MM.1S (cell line): ENCODE measurements at regions not wholly inside any gene's neighbourhood (a gene's known extent, or its start where the extent isn't known, plus 50 kb on each side); places are given as distances from the start of the nearest gene placed in this dataset.

Experiments used
- DNase-seq: peaks from one replicate; pipeline ENCODE4 v3.0.0-alpha.2; 2015
- H2AFZ ChIP-seq: fragments of 300-600 bp; sonication (generic); 2 replicates; pipeline ENCODE4 v1.6.0; 2016; ENCODE audit warnings: antibody characterized with exemption, low read length
- H3F3A ChIP-seq: fragments of 300-600 bp; sonication (generic); 2 replicates; pipeline ENCODE4 v1.6.1; 2016; ENCODE audit warnings: mild to moderate bottlenecking, antibody characterized with exemption, low read length, moderate library complexity, mixed read lengths; ENCODE audit not compliant: insufficient read depth
- H3K27ac ChIP-seq: fragments of 300-600 bp; sonication (generic); 2 replicates; pipeline ENCODE4 v1.5.1; 2016; ENCODE audit warnings: mild to moderate bottlenecking, low read length
- H3K27me3 ChIP-seq: fragments of 300-600 bp; sonication (generic); replicated peaks from 2 replicates; pipeline ENCODE4 v1.6.0; 2016; ENCODE audit warnings: low read length; ENCODE audit not compliant: insufficient read depth
- H3K36me3 ChIP-seq: fragments of 300-600 bp; sonication (generic); replicated peaks from 2 replicates; pipeline ENCODE4 v1.6.1; 2016; ENCODE audit warnings: mild to moderate bottlenecking, low read length, mixed read lengths; ENCODE audit not compliant: insufficient read depth
- H3K4me1 ChIP-seq: fragments of 300-600 bp; sonication (generic); 2 replicates; pipeline ENCODE4 v1.6.1; 2016; ENCODE audit warnings: low read length, mixed read lengths
- H3K4me2 ChIP-seq: fragments of 300-600 bp; sonication (generic); 2 replicates; pipeline ENCODE4 v1.6.0; 2016; ENCODE audit warnings: low read depth, low read length
- H3K4me3 ChIP-seq: fragments of 300-600 bp; sonication (generic); 2 replicates; pipeline ENCODE4 v1.5.1; 2016; ENCODE audit warnings: low read length, mixed read lengths
- H3K79me2 ChIP-seq: fragments of 300-600 bp; sonication (generic); 2 replicates; pipeline ENCODE4 v1.6.1; 2016; ENCODE audit warnings: mixed run types, low read length, mixed read lengths
- H3K9ac ChIP-seq: fragments of 300-600 bp; sonication (generic); 2 replicates; pipeline ENCODE4 v1.6.1; 2016; ENCODE audit warnings: low read length, mixed read lengths
- H3K9me2 ChIP-seq: fragments of 300-600 bp; sonication (generic); replicated peaks from 2 replicates; pipeline ENCODE4 v1.6.1; 2016; ENCODE audit warnings: mild to moderate bottlenecking, low read length, mixed read lengths; ENCODE audit not compliant: insufficient read depth
- H3K9me3 ChIP-seq: fragments of 300-600 bp; sonication (generic); replicated peaks from 2 replicates; pipeline ENCODE4 v1.6.1; 2016; ENCODE audit warnings: mild to moderate bottlenecking, low read length, mixed read lengths; ENCODE audit not compliant: insufficient read depth
- H4K20me1 ChIP-seq: fragments of 300-600 bp; sonication (generic); 2 replicates; pipeline ENCODE4 v1.6.1; 2016; ENCODE audit warnings: mild to moderate bottlenecking, low read length, moderate library complexity, mixed read lengths; ENCODE audit not compliant: insufficient read depth
- EZH2 ChIP-seq: fragments of 300-600 bp; sonication (generic); optimal IDR thresholded peaks from 2 replicates; pipeline ENCODE3; 2017; ENCODE audit warnings: low read depth, mild to moderate bottlenecking, antibody characterized with exemption, low read length, mixed read lengths
- EZH2phosphoT487 ChIP-seq: fragments of 300-600 bp; sonication (generic); IDR thresholded peaks from 2 replicates; pipeline ENCODE4 v1.6.1; 2018; ENCODE audit warnings: antibody characterized with exemption, low read length
- TF ChIP-seq, protein P1 (sequence below): fragments of 300-600 bp; sonication (generic); IDR thresholded peaks from 2 replicates; pipeline ENCODE4 v1.5.1; 2016; ENCODE audit warnings: antibody characterized with exemption, low read length, mixed read lengths

DNA sequence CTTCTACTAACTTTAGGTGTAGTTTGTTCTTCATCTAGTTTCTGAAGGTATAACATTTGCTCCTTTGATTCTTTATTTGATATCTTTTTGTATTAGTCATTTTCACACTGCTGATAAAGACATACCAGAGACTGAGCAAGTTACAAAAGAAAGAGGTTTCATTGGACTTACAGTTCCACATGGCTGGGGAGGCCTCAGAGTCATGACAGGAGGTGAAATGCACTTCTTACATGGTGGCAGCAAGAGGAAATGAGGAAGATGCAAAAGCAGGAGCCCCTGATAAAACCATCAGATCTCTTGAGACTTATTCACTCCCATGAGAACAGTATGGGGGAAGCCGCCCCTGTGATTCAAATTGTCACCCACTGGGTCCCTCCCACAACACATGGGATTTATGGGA lies 544.4 kb upstream of the DSEL start:
- H3K79me2 ChIP-seq: no peaks in the 10 kb centered on the region
- H2AFZ ChIP-seq: no peak overlapping the region
- no peaks in the 10 kb centered on the region for H3F3A ChIP-seq
- TF ChIP-seq EZH2: no peak
- TF ChIP-seq EZH2phosphoT487: no peak
- TF ChIP-seq, protein P1, sequence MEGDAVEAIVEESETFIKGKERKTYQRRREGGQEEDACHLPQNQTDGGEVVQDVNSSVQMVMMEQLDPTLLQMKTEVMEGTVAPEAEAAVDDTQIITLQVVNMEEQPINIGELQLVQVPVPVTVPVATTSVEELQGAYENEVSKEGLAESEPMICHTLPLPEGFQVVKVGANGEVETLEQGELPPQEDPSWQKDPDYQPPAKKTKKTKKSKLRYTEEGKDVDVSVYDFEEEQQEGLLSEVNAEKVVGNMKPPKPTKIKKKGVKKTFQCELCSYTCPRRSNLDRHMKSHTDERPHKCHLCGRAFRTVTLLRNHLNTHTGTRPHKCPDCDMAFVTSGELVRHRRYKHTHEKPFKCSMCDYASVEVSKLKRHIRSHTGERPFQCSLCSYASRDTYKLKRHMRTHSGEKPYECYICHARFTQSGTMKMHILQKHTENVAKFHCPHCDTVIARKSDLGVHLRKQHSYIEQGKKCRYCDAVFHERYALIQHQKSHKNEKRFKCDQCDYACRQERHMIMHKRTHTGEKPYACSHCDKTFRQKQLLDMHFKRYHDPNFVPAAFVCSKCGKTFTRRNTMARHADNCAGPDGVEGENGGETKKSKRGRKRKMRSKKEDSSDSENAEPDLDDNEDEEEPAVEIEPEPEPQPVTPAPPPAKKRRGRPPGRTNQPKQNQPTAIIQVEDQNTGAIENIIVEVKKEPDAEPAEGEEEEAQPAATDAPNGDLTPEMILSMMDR: no peak
- no peaks in the 10 kb centered on the region; the same call in 1 of the 2 replicates for H3K9me3 ChIP-seq
- H3K4me2 ChIP-seq: no peak overlapping the region
- no peak overlapping the region for H3K27ac ChIP-seq
- no peak for DNase-seq
- H3K9me2 ChIP-seq: no peaks in the 10 kb centered on the region
- no peaks in the 10 kb centered on the region for H3K27me3 ChIP-seq
- no peaks in the 10 kb centered on the region for H3K4me1 ChIP-seq
- no peaks in the 10 kb centered on the region for H4K20me1 ChIP-seq
- H3K4me3 ChIP-seq: no peak overlapping the region
- no peak overlapping the region for H3K9ac ChIP-seq
- no peaks in the 10 kb centered on the region for H3K36me3 ChIP-seq

DNA sequence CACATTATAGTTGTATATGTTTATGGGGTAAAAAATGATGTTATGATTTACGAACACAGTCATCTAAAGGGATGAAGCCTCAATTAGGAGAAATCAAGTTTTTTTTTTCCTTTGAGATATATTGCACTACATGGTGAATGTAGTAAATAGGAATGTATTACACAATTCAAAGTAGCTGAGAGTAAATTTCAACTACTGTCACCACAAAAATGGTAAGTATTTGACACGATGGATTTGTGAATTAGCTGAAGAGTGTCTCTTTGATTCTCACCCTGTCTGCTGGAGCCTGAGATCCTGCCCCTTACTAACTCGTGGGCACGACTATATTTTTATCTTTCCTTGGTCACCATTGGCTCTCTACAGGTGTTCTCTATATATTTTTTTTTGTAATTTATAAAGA lies 540.4 kb upstream of the DSEL start:
- Histone ChIP-seq H3K9ac (no peak overlapping the region), H3K4me1 (no peaks in the 10 kb centered on the region), H3K27ac (no peak overlapping the region), H3K9me3 (no peaks in the 10 kb centered on the region), H4K20me1 (no peaks in the 10 kb centered on the region), H3K27me3 (no peaks in the 10 kb centered on the region), H3K36me3 (no peaks in the 10 kb centered on the region), H3K79me2 (no peaks in the 10 kb centered on the region), H2AFZ (no peak overlapping the region), H3K4me2 (no peak overlapping the region), H3K9me2 (no peaks in the 10 kb centered on the region), H3F3A (no peaks in the 10 kb centered on the region), H3K4me3 (no peak overlapping the region)
- TF ChIP-seq EZH2phosphoT487: no peak
- no peak for TF ChIP-seq EZH2
- TF ChIP-seq, protein P1: no peak
- no peak for DNase-seq

DNA sequence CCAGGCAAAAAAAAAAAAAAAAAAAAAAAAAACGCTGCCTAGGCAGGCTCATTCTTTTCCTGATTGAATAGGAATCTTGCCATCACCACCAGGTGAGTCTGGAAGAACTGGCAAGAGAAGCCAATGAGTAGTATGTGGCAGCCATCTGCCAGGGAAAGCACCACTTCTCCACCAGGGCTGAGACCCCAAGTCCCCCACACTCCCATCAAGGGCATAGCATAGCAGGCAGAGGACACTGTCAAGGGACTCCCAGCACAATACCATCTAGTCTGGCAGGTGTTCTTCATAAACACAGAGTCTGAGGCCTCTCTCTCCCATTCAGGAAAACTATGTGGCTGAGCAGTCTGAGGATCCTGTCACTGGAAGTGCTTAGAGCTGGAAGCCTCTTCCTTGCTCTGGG lies 538.1 kb upstream of the DSEL start:
- no peak overlapping the region for H2AFZ ChIP-seq
- H3K27ac ChIP-seq: no peak overlapping the region
- H3K4me3 ChIP-seq: no peak overlapping the region
- no peaks in the 10 kb centered on the region for H3K36me3 ChIP-seq
- no peak overlapping the region for H3K4me2 ChIP-seq
- no peaks in the 10 kb centered on the region for H4K20me1 ChIP-seq
- H3K4me1 ChIP-seq: no peaks in the 10 kb centered on the region
- no peaks in the 10 kb centered on the region for H3F3A ChIP-seq
- no peaks in the 10 kb centered on the region for H3K9me2 ChIP-seq
- TF ChIP-seq, protein P1: no peak
- TF ChIP-seq EZH2phosphoT487: no peak
- TF ChIP-seq EZH2: no peak
- H3K9ac ChIP-seq: no peak overlapping the region
- no peaks in the 10 kb centered on the region for H3K27me3 ChIP-seq
- no peaks in the 10 kb centered on the region for H3K9me3 ChIP-seq
- no peak for DNase-seq
- no peaks in the 10 kb centered on the region for H3K79me2 ChIP-seq

DNA sequence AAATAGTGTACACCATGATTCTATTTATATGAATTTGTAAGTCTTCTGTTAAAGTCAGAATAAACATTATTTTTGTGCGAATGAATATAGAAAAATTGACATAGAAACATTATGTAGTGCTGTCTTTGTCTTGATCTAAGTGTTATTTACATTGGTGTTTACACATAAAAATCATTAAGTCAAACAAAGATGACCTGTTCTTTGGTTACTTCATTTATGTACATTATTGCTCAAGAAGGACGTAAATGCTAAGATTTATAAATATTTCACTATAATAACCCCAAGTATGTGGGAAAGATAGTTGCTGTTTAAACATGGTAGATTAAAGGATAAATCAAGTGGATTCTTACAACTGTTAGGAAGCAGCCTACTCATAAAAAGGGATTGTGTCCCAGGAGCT lies 536.8 kb upstream of the DSEL start:
- Histone ChIP-seq H2AFZ (no peak overlapping the region), H3F3A (no peaks in the 10 kb centered on the region), H3K4me2 (no peak overlapping the region), H3K79me2 (no peaks in the 10 kb centered on the region), H3K36me3 (no peaks in the 10 kb centered on the region), H3K27me3 (no peaks in the 10 kb centered on the region), H3K9ac (no peak overlapping the region), H3K9me3 (no peaks in the 10 kb centered on the region), H3K4me3 (no peak overlapping the region), H3K9me2 (no peaks in the 10 kb centered on the region), H4K20me1 (no peaks in the 10 kb centered on the region), H3K4me1 (no peaks in the 10 kb centered on the region), H3K27ac (no peak overlapping the region)
- TF ChIP-seq, protein P1: no peak
- TF ChIP-seq EZH2 (no peak), EZH2phosphoT487 (no peak)
- no peak for DNase-seq
